AG04450 (cell line): ENCODE measurements at regions not wholly inside any gene's neighbourhood (a gene's known extent, or its start where the extent isn't known, plus 50 kb on each side); places are given as distances from the start of the nearest gene placed in this dataset.
A peak's percentile ranks its signal among the peaks of the same experiment; 100 is the strongest.

Experiments
- CTCF ChIA-PET: fragments of 300-600, 350-600 bp; formaldehyde crosslinking; extraction: SDS; loops from one replicate; lab custom pipeline; 2022; ENCODE audit warnings: antibody characterized with exemption, inconsistent platforms; lab: Charles Lee
- POLR2A ChIA-PET: fragments of 350-600 bp; formaldehyde crosslinking; extraction: SDS; loops from one replicate; lab custom pipeline; 2021; ENCODE audit warnings: antibody characterized with exemption, inconsistent platforms; lab: Yijun Ruan, JAX
- DNase-seq: peaks from one replicate; pipeline ENCODE4 v3.0.0-alpha.2; 2011; ENCODE audit warnings: low read depth, low spot score
- H3K27ac ChIP-seq: one replicate; pipeline ENCODE4 v1.5.1; 2012; ENCODE audit warnings: low read depth, low read length, control low read depth
- H3K27me3 ChIP-seq: one replicate; pipeline ENCODE4 v1.6.0; 2012; ENCODE audit warnings: low read length; ENCODE audit not compliant: control insufficient read depth, insufficient read depth
- H3K4me3 ChIP-seq: 2 replicates; pipeline ENCODE4 v1.5.1; 2011; ENCODE audit warnings: mild to moderate bottlenecking, low read depth, low read length, control low read depth
- H3K9me3 ChIP-seq: 2 replicates; pipeline ENCODE4 v1.5.1; 2012; ENCODE audit warnings: low read length; ENCODE audit not compliant: control insufficient read depth, insufficient read depth
- CTCF ChIP-seq: IDR thresholded peaks from 2 replicates; pipeline ENCODE4 v1.5.1; 2011; ENCODE audit warnings: low read depth, low read length, control low read depth, inconsistent platforms

- TF ChIP-seq CTCF: no peak
- no peaks in the 10 kb centered on the region for H3K27me3 ChIP-seq
- H3K9me3 ChIP-seq: no peaks in the 10 kb centered on the region
- no peak for DNase-seq
- no peak overlapping the region for H3K4me3 ChIP-seq
- H3K27ac ChIP-seq: peak overlapping the region; percentile 98
- ChIA-PET CTCF (interaction anchor here (0.6 to 1.5 kb wide), 7 partner anchors 8 to 1580 kb away, joined by 3 to 5 read pairs (median 3); partner anchors contain the start of gene ELAC2), POLR2A (interaction anchor here (0.6 to 1.3 kb wide), 7 partner anchors 16 to 1219 kb away, joined by 3 to 5 read pairs (median 3); partner anchors contain the start of genes ELAC2 and HS3ST3B1)
Measured at GRCh38 chr17:13346592-13346991, 255.1 kb downstream of the HS3ST3A1 start.

GRCh38 chr17:13346081-13346533 lies 255.6 kb downstream of the HS3ST3A1 start:
- H3K4me3 ChIP-seq: no peak overlapping the region
- ChIA-PET POLR2A (interaction anchor here (0.5 to 1.3 kb wide), 4 partner anchors 30 to 1430 kb away, joined by 3 to 4 read pairs (median 4); partner anchors contain the start of gene ELAC2), CTCF (interaction anchor here (0.6 to 1.5 kb wide), 7 partner anchors 7 to 1580 kb away, joined by 3 to 5 read pairs (median 4); partner anchors contain the start of gene ELAC2)
- DNase-seq: peak; percentile 93
- H3K27me3 ChIP-seq: no peaks in the 10 kb centered on the region
- H3K9me3 ChIP-seq: no peaks in the 10 kb centered on the region
- peak overlapping the region; percentile 98 for H3K27ac ChIP-seq
- TF ChIP-seq CTCF: 0 out of 2 replicates have a peak, but pooled peaks have one; percentile 16

GRCh38 chr17:13338421-13338820 lies 263.3 kb downstream of the HS3ST3A1 start:
- POLR2A ChIA-PET: no interaction called here
- Histone ChIP-seq H3K27me3 (no peaks in the 10 kb centered on the region), H3K27ac (no peak overlapping the region), H3K4me3 (no peak overlapping the region; the same call in 1 of the 2 replicates), H3K9me3 (no peaks in the 10 kb centered on the region; the same call in 1 of the 2 replicates)
- no peak for TF ChIP-seq CTCF
- CTCF ChIA-PET: interaction anchor here (0.6 to 3.8 kb wide), 7 partner anchors 8 to 964 kb away, joined by 3 to 56 read pairs (median 5); no protein-coding TSS in a partner anchor
- no peak for DNase-seq

GRCh38 chr17:13337864-13338371 lies 263.8 kb downstream of the HS3ST3A1 start:
- Histone ChIP-seq H3K27ac (no peak overlapping the region), H3K27me3 (no peaks in the 10 kb centered on the region), H3K9me3 (no peaks in the 10 kb centered on the region; the same call in 1 of the 2 replicates), H3K4me3 (peak overlapping the region; percentile 26)
- ChIA-PET CTCF (interaction anchor here (0.6 to 3.8 kb wide), 21 partner anchors 9 to 1818 kb away, joined by 3 to 56 read pairs (median 4); no protein-coding TSS in a partner anchor), POLR2A (interaction anchor here (1.0 kb wide), 1 partner anchor 963 kb away, joined by 6 read pairs; the partner anchor contains the start of gene HS3ST3B1)
- peak; percentile 90 for TF ChIP-seq CTCF
- DNase-seq: peak; percentile 43

- ChIA-PET POLR2A (interaction anchor here (1.0 to 1.1 kb wide), 2 partner anchors 185 to 964 kb away, joined by 5 to 6 read pairs; partner anchors contain the start of gene HS3ST3B1), CTCF (interaction anchor here (0.6 to 3.8 kb wide), 22 partner anchors 9 to 1819 kb away, joined by 3 to 56 read pairs (median 4); partner anchors contain the start of gene HS3ST3B1)
- TF ChIP-seq CTCF: no peak
- Histone ChIP-seq H3K9me3 (no peaks in the 10 kb centered on the region; the same call in 1 of the 2 replicates), H3K4me3 (no peak overlapping the region), H3K27me3 (no peaks in the 10 kb centered on the region), H3K27ac (no peak overlapping the region)
- no peak for DNase-seq
Measured at GRCh38 chr17:13337151-13337550, 264.6 kb downstream of the HS3ST3A1 start.
